ENCODE measurements at regions not wholly inside any gene's neighbourhood (a gene's known extent, or its start where the extent isn't known, plus 50 kb on each side); places are given as distances from the start of the nearest gene placed in this dataset.

DNA sequence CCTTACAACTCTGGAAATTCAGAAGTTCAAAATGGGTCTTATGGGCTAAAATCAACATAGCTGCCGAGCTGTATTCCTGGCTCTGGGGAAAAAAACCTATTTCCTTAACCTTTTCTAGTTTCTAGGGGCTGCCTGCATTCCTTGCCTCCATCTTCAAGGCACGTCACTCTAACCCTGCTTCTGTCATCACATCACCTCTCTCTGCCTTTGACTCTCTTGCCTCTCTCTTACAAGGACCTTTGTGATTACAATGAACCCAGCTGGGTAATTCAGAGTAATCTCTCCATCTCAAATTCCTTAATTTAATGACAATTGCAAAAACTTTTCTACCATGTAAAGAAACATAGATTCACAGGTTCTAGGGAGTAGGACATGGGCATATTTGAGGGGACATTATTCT, 103.1 kb upstream of the SMC2 start (continued):
- no peak for TF ChIP-seq CHCHD3 (CRISPR knock-in tag; IDR thresholded peaks at IDR 0.05)
- no peak for TF ChIP-seq NFE2 (IDR thresholded peaks at IDR 0.05; ENCODE audit: low read depth)

DNA sequence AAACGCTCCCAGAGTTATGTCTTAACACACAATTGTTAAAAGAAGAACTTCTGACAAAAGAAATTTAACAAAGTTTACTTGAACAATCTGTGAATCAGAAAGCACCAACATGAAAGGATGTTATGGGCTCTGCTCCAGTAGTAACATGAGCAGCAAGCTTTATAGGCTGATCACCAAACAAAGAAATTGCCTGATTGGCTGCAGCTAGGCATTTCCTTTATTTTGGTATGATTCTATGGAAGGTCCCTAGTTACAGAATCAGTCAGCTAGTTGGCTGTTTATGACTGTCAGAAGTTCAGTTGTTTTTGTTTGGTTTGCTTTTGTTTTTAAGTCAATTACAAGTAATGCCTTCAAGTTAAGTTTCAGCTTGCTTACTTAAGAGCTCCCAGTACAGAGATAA, 102.4 kb upstream of the SMC2 start:
- POLR2A ChIA-PET, result no interaction called here
- in situ Hi-C loops (cut with MboI) (no loop called here), intact Hi-C loops (cut with micrococcal nuclease) (no loop called here)
- TF ChIP-seq PRPF4 (IDR thresholded peaks at IDR 0.05; ENCODE audit: insufficient read depth, low read depth, low read length, poor library complexity, severe bottlenecking) (no peak), RNF2 (IDR thresholded peaks at IDR 0.05) (no peak), DNMT1 (IDR thresholded peaks at IDR 0.05) (no peak), HDAC1 (IDR thresholded peaks at IDR 0.05) (no peak), CEBPB (tag; IDR thresholded peaks at IDR 0.05) (no peak)
- TF ChIP-seq, protein P1, sequence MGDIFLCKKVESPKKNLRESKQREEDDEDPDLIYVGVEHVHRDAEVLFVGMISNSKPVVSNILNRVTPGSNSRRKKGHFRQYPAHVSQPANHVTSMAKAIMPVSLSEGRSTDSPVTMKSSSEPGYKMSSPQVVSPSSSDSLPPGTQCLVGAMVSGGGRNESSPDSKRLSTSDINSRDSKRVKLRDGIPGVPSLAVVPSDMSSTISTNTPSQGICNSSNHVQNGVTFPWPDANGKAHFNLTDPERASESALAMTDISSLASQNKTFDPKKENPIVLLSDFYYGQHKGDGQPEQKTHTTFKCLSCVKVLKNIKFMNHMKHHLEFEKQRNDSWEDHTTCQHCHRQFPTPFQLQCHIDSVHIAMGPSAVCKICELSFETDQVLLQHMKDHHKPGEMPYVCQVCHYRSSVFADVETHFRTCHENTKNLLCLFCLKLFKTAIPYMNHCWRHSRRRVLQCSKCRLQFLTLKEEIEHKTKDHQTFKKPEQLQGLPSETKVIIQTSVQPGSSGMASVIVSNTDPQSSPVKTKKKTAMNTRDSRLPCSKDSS (IDR thresholded peaks at IDR 0.05; ENCODE audit: low read depth, partially characterized antibody), result no peak
- H3K36me3 ChIP-seq (ENCODE audit: control insufficient read depth, insufficient read depth, low read length), result no peaks in the 10 kb centered on the region
- DNase-seq (ENCODE audit: extremely low read depth in 1 of 4, low spot score in 3 of 4) (no peak), ATAC-seq (no peak), FAIRE-seq (no peak)
- H2AFZ ChIP-seq (ENCODE audit: low read depth, low read length), result no peak overlapping the region
- H3K27me3 ChIP-seq (ENCODE audit: control insufficient read depth in 2 of 2, insufficient read depth in 2 of 2, low read length in 2 of 2), result no peaks in the 10 kb centered on the region
- H3K4me2 ChIP-seq (ENCODE audit: insufficient read depth, low read length), result no peak overlapping the region
- no peaks in the 10 kb centered on the region for H4K20me1 ChIP-seq (replicated peaks; ENCODE audit: control insufficient read depth, insufficient read depth, low read length)
- BruUV-seq (replicated peaks), result no TSS peak
- no peaks in the 10 kb centered on the region for H3K9me3 ChIP-seq (replicated peaks; ENCODE audit: control insufficient read depth, insufficient read depth, low read depth, low read length)
- 0% methylated on average over 1 of the region's 1 CpG for WGBS (ENCODE audit: insufficient coverage, low coverage, missing lambda C conversion rate)
- H3K4me1 ChIP-seq (replicated peaks in 1 of 2; ENCODE audit: control insufficient read depth in 2 of 2, insufficient read depth in 2 of 2, low read length in 2 of 2), result no peaks in the 10 kb centered on the region
- CTCF ChIA-PET (ENCODE audit: low intra/inter-chr PET ratio), result no interaction called here
- no peak overlapping the region for H3K9ac ChIP-seq (ENCODE audit: insufficient read depth in 1 of 2, low read depth in 2 of 2, low read length in 2 of 2)
- H3K27ac ChIP-seq (ENCODE audit: extremely low read depth, low read depth, low read length), result no peak overlapping the region
- no peaks in the 10 kb centered on the region for H3K9me1 ChIP-seq (ENCODE audit: control insufficient read depth, insufficient read depth, low read length)
- H3K79me2 ChIP-seq (ENCODE audit: control insufficient read depth, insufficient read depth, low read length), result no peaks in the 10 kb centered on the region
- H3K4me3 ChIP-seq, result no peak overlapping the region
